Neutrophil (primary cell): ENCODE measurements at regions not wholly inside any gene's neighbourhood (a gene's known extent, or its start where the extent isn't known, plus 50 kb on each side); places are given as distances from the start of the nearest gene placed in this dataset.

Source experiments
- H3K27ac ChIP-seq: fragments of 200-600 bp; sonication (generic); 2 replicates; pipeline ENCODE4 v1.5.1; 2016; ENCODE audit warnings: mild to moderate bottlenecking, moderate library complexity
- H3K27me3 ChIP-seq: fragments of 200-600 bp; sonication (generic); 2 replicates; pipeline ENCODE4 v1.6.0; 2016; ENCODE audit warnings: mild to moderate bottlenecking
- H3K36me3 ChIP-seq: fragments of 200-600 bp; sonication (generic); 2 replicates; pipeline ENCODE4 v1.5.1; 2017
- H3K4me1 ChIP-seq, 2 experiments: fragments of 200-600 bp in 1 of 2; sonication (generic) in 1 of 2; 1 replicate in 1 of 2; 2 replicates in 1 of 2; pipeline versions ENCODE4 v1.5.1 to v1.6.1; 2013 to 2016; ENCODE audit warnings: low read depth in 1 of 2, low read length in 1 of 2, mild to moderate bottlenecking in 1 of 2, moderate library complexity in 1 of 2; ENCODE audit not compliant: control insufficient read depth in 1 of 2, insufficient read depth in 1 of 2
- H3K4me3 ChIP-seq, 2 experiments: fragments of 200-600 bp in 1 of 2; sonication (generic) in 1 of 2; 1 replicate in 1 of 2; 2 replicates in 1 of 2; pipeline ENCODE4 v1.5.1; 2013 to 2016; ENCODE audit warnings: low read depth in 1 of 2, low read length in 1 of 2, mild to moderate bottlenecking in 1 of 2, moderate library complexity in 1 of 2
- H3K9me3 ChIP-seq: fragments of 200-600 bp; sonication (generic); 2 replicates; pipeline ENCODE4 v1.5.1; 2016
- TF ChIP-seq, protein P1 (sequence below): fragments of 200-600 bp; sonication (generic); IDR thresholded peaks from 2 replicates; pipeline ENCODE4 v1.5.1; 2016; ENCODE audit warnings: antibody characterized with exemption

DNA sequence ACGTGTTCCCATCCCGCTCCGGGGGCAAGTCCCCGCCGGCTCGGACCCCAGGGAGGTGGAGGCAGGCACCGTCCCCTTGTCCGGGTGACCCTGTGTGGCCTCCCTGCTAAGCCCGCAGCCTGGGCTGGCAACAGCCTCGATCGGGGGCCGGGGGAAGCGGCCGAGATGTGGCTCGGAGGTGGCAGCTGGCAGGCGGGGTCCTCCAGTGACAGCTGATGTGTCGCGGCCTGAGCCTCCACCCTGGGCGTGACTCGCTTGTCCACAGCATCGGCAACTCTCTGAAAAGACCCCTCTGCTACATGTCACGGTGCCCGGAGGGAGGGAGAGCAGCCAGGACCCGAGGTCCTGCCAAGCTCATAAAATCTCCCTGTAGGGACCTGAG lies 124.8 kb upstream of the IRX4 start:
- H3K4me3 ChIP-seq, result no peak overlapping the region
- no peaks in the 10 kb centered on the region for H3K4me1 ChIP-seq
- TF ChIP-seq, protein P1, sequence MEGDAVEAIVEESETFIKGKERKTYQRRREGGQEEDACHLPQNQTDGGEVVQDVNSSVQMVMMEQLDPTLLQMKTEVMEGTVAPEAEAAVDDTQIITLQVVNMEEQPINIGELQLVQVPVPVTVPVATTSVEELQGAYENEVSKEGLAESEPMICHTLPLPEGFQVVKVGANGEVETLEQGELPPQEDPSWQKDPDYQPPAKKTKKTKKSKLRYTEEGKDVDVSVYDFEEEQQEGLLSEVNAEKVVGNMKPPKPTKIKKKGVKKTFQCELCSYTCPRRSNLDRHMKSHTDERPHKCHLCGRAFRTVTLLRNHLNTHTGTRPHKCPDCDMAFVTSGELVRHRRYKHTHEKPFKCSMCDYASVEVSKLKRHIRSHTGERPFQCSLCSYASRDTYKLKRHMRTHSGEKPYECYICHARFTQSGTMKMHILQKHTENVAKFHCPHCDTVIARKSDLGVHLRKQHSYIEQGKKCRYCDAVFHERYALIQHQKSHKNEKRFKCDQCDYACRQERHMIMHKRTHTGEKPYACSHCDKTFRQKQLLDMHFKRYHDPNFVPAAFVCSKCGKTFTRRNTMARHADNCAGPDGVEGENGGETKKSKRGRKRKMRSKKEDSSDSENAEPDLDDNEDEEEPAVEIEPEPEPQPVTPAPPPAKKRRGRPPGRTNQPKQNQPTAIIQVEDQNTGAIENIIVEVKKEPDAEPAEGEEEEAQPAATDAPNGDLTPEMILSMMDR, result no peak
- H3K36me3 ChIP-seq, result no peaks in the 10 kb centered on the region
- no peak overlapping the region for H3K27ac ChIP-seq
- no peaks in the 10 kb centered on the region for H3K9me3 ChIP-seq
- peaks cover 6% of the 10 kb centered on the region for H3K27me3 ChIP-seq

DNA sequence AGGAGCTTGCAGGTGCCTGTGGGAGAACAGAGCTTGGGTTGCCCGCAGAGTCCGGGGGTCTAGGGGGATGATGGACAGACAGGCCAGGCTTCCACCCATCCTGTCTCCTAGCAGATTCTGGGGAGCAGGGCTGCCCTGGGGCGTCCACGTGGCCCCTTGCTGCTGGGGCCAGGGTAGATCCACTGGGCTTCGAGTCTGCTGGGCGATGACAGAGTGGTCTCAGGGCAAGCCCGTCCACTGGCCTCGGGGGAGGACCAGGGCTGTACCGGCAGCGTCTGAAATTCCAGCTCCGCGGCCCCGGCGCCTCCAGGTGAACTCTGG lies 124.2 kb upstream of the IRX4 start:
- Histone ChIP-seq H3K4me1 (no peaks in the 10 kb centered on the region), H3K4me3 (no peak overlapping the region), H3K36me3 (no peaks in the 10 kb centered on the region), H3K27ac (no peak overlapping the region), H3K9me3 (no peaks in the 10 kb centered on the region), H3K27me3 (peaks cover 6% of the 10 kb centered on the region)
- TF ChIP-seq, protein P1, result no peak

DNA sequence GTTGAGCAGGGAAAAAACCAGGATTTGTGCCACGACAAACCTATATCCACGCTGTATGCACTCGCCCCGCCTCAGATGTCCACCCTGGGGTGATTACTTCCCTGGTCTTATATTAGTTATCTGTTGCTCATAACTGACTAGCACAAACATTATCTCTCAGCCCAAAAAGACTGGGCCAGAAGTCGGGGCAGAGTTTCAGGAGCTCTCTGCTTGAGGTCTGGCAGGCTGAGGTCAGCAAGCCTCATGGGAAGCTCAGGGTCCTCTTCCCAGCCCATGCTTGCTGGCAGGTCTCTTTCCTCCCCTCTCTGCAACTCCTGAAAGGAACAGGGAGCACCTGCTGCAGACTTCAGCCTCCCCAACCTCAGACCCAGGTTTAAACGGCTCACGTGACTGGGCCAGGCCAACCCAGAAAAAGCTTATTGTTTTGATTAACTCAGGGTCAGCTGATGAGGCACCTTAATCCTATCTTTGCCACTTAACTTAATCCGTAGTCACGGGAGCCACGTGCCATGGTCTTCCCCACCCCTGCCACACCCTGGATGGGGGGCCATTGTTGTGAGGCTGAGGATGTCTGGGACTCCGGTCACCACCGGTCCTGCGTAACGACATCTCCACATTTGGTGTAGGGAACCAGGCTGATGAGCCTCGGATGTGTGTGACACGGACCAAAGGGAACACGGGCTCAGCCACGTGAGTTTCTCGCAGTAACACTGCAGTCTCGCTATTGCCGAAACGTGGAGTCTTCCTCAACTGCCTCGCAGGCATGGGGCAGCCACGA lies 123.7 kb upstream of the IRX4 start:
- H3K27ac ChIP-seq, result no peak overlapping the region
- H3K9me3 ChIP-seq, result no peaks in the 10 kb centered on the region
- no peaks in the 10 kb centered on the region for H3K36me3 ChIP-seq
- TF ChIP-seq, protein P1, result no peak
- H3K27me3 ChIP-seq, result peaks cover 6% of the 10 kb centered on the region
- no peaks in the 10 kb centered on the region for H3K4me1 ChIP-seq
- no peak overlapping the region for H3K4me3 ChIP-seq

GRCh38 chr5:2005101-2006041 lies 122.6 kb upstream of the IRX4 start:
- no peak overlapping the region for H3K4me3 ChIP-seq
- H3K4me1 ChIP-seq, result no peaks in the 10 kb centered on the region
- no peaks in the 10 kb centered on the region for H3K36me3 ChIP-seq
- TF ChIP-seq, protein P1, result no peak
- H3K27me3 ChIP-seq, result peaks cover 6% of the 10 kb centered on the region
- no peaks in the 10 kb centered on the region for H3K9me3 ChIP-seq
- H3K27ac ChIP-seq, result no peak overlapping the region

GRCh38 chr5:2003690-2004365 lies 121.1 kb upstream of the IRX4 start:
- TF ChIP-seq, protein P1, result no peak
- Histone ChIP-seq H3K9me3 (no peaks in the 10 kb centered on the region), H3K4me3 (no peak overlapping the region), H3K27me3 (peaks cover 6% of the 10 kb centered on the region), H3K4me1 (no peaks in the 10 kb centered on the region), H3K36me3 (no peaks in the 10 kb centered on the region), H3K27ac (no peak overlapping the region)
